ENCODE measurements at regions not wholly inside any gene's neighbourhood (a gene's known extent, or its start where the extent isn't known, plus 50 kb on each side); places are given as distances from the start of the nearest gene placed in this dataset.

DNA sequence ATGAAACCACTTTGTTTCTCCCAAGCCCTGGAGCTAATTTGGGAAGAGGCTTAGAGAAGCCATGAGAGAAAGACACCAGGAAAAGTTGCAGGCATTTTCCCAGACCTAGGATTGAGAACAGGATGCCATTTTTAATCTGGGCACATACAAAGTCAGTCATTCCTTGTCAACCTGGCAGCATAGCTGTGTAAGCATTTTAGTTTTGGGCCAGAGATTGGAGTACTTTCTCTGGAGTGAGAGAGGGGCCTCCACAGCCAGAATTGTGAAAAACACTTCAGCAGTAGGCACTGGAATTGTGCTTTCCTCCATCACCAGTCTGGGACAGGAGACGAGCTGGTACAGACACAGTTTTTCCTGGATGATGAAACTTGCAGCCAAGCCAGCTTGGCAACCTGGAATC is 390.3 kb upstream of the DMAC1 start:
- Histone ChIP-seq H3F3A (ENCODE audit: low read depth) (no peaks in the 10 kb centered on the region), H3K27me3 (no peaks in the 10 kb centered on the region), H3K27ac (no peak overlapping the region), H3K9me3 (ENCODE audit: low read depth) (no peaks in the 10 kb centered on the region), H3K9ac (no peak overlapping the region), H3K79me2 (ENCODE audit: low read depth) (no peaks in the 10 kb centered on the region), H3K36me3 (no peaks in the 10 kb centered on the region), H4K20me1 (ENCODE audit: low read depth) (no peaks in the 10 kb centered on the region), H3K4me2 (no peak overlapping the region), H3K4me1 (no peaks in the 10 kb centered on the region), H3K4me3 (no peak overlapping the region), H2AFZ (replicated peaks) (no peak overlapping the region)
- Mint-ChIP-seq H3K27me3 (ENCODE audit: insufficient read depth, low read depth) (no peaks in the 10 kb centered on the region), H3K36me3 (peaks cover 2% of the 10 kb centered on the region), H3K27ac (no peak overlapping the region), H3K4me3 (no peak overlapping the region), H3K9me3 (peaks cover 24% of the 10 kb centered on the region), H3K4me1 (no peaks in the 10 kb centered on the region)
- TF ChIP-seq EZH2phosphoT487 (IDR thresholded peaks at IDR 0.05) = no peak
- no peak for TF ChIP-seq EZH2 (IDR thresholded peaks at IDR 0.05)
- no peak for TF ChIP-seq CTCF (IDR thresholded peaks at IDR 0.05)
- no peak for DNase-seq (ENCODE audit: low spot score)

DNA sequence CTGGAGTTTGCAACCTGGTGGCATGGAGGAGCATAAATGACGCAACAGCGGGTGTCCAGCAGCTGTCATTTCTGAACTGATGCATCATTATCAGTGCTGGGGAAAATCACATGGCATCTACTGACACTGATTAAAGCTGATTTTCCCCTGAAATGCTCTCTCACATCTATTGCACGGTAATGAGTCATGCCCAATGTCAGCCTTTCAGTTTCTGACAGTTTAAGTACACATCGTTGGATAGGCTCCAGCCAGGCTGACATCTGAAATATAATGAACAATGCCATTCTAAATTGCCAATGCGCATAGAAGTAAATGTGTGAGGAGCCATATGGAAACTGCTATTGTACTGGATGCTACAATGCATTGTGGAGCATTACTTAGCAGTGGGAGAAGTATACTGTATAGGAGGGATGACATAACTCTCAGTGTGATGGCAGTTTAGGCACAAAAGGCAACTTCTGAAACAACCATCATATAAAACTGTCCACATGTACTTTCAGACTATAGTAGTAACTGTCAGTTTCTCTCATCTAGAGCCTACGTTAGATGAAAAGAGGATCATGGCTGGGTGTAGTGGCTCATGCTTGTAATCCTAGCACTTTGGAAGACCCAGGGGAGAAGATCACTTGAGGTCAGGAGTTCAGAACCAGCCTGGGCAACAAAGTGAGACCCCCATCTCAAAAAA is 389.3 kb upstream of the DMAC1 start:
- Histone ChIP-seq H3K4me2 (no peak overlapping the region), H3K9ac (no peak overlapping the region), H4K20me1 (ENCODE audit: low read depth) (no peaks in the 10 kb centered on the region), H3K4me3 (no peak overlapping the region), H3K27ac (no peak overlapping the region), H3K9me3 (ENCODE audit: low read depth) (no peaks in the 10 kb centered on the region), H3K79me2 (ENCODE audit: low read depth) (no peaks in the 10 kb centered on the region), H2AFZ (replicated peaks) (no peak overlapping the region), H3K4me1 (no peaks in the 10 kb centered on the region), H3F3A (ENCODE audit: low read depth) (no peaks in the 10 kb centered on the region), H3K36me3 (no peaks in the 10 kb centered on the region), H3K27me3 (no peaks in the 10 kb centered on the region)
- Mint-ChIP-seq H3K36me3 (peaks cover 2% of the 10 kb centered on the region), H3K4me1 (no peaks in the 10 kb centered on the region), H3K27ac (no peak overlapping the region), H3K27me3 (ENCODE audit: insufficient read depth, low read depth) (no peaks in the 10 kb centered on the region), H3K4me3 (no peak overlapping the region), H3K9me3 (peaks cover 24% of the 10 kb centered on the region)
- no peak for DNase-seq (ENCODE audit: low spot score)
- no peak for TF ChIP-seq EZH2phosphoT487 (IDR thresholded peaks at IDR 0.05)
- no peak for TF ChIP-seq EZH2 (IDR thresholded peaks at IDR 0.05)
- TF ChIP-seq CTCF (IDR thresholded peaks at IDR 0.05) = no peak

DNA sequence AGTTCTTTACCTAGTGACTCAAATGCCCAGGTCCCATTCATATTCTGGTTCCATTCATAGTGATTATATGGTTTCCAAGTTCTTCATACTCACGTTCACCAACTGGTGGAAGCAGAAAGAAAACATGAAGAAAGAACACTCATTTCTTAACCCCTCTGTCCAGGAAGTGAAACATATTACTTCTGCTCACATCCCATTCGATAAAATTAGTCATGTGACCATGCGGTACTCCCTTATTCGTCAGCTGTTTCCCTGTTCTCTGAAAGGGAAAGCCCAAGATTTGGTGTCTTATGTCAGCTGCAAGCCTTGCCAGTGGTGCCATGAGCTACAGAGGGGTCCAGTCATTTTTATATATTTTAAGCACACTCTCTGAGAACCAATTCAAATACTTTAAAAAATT is 387.0 kb upstream of the DMAC1 start:
- H2AFZ ChIP-seq (replicated peaks) = no peak overlapping the region

More for the DNA sequence above, 387.0 kb upstream of the DMAC1 start:
- Mint-ChIP-seq H3K9me3 (peaks cover 8% of the 10 kb centered on the region), H3K4me3 (no peak overlapping the region), H3K27ac (no peak overlapping the region), H3K27me3 (ENCODE audit: insufficient read depth, low read depth) (no peaks in the 10 kb centered on the region), H3K36me3 (peaks cover under 1% of the 10 kb centered on the region), H3K4me1 (no peaks in the 10 kb centered on the region)
- H3K9ac ChIP-seq = no peak overlapping the region
- no peaks in the 10 kb centered on the region for H3F3A ChIP-seq (ENCODE audit: low read depth)
- no peak overlapping the region for H3K27ac ChIP-seq
- no peaks in the 10 kb centered on the region for H3K36me3 ChIP-seq
- H3K27me3 ChIP-seq = no peaks in the 10 kb centered on the region
- no peaks in the 10 kb centered on the region for H3K9me3 ChIP-seq (ENCODE audit: low read depth)
- no peak overlapping the region for H3K4me2 ChIP-seq
- no peak overlapping the region for H3K4me3 ChIP-seq
- no peaks in the 10 kb centered on the region for H3K79me2 ChIP-seq (ENCODE audit: low read depth)
- H3K4me1 ChIP-seq = no peaks in the 10 kb centered on the region
- TF ChIP-seq EZH2 (IDR thresholded peaks at IDR 0.05) = no peak
- no peak for TF ChIP-seq CTCF (IDR thresholded peaks at IDR 0.05)
- DNase-seq (ENCODE audit: low spot score) = no peak
- H4K20me1 ChIP-seq (ENCODE audit: low read depth) = no peaks in the 10 kb centered on the region
